ENCODE measurements at regions not wholly inside any gene's neighbourhood (a gene's known extent, or its start where the extent isn't known, plus 50 kb on each side); places are given as distances from the start of the nearest gene placed in this dataset.

DNA sequence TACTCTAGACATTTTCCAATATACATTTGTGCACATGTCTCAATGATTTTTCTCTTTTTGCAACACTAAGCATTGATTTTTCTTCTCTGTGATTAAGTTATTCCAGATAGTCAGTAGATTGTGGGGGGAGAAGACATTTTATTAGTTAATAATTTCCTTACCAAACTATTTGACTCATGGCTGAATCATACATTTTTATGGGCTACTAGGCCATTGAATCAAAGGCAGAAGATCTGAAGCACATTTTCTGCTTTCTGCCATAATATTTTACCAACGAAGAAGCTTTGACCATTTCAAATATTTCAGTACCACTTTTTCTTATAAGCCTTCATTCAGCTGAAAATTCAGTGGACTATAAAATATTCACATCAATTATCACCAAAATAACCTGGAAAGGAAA is 175.6 kb downstream of the IRX2 start:
- DNase-seq (ENCODE audit: low read depth in 2 of 3, low spot score in 2 of 3), result no peak

DNA sequence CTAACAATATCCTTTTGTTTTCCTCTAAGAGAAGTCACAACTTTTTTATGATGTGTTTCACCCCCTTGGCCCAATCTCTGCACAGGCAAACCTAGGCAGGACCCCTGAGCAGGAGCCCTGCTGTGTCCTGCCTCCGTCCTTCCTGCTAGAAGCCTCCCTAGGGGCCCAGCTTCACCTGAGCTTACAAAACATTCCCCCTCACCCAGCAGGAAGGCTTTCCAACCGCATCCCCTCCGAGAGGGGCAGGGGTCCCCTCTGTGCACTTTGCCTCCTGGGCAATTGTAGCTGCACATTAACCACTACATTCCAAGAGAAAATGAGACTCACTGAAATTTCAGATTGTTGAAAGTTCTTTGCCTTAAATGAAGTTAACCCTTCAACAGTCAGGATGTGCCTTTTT is 176.2 kb downstream of the IRX2 start:
- no peak for DNase-seq (ENCODE audit: low read depth in 2 of 3, low spot score in 2 of 3)

DNA sequence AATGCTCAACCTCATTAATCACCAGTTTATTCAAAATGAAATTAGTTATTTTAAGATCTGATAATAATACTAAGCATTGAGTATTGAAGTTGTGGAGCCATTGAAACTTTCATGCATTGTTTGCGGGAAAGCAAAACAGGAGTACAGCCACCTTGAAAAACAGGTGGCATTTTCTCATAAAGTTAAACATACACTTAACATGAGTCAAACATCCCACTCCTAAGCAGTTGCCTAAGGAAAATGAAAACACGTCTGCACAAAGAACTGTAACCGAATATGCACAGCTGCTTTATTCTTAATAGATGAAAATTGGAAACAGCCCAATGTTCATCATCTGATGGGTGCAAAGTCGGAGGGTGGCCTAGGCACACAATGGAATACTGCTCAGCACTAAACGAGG is 177.3 kb downstream of the IRX2 start:
- DNase-seq (ENCODE audit: low read depth in 2 of 3, low spot score in 2 of 3), result no peak

DNA sequence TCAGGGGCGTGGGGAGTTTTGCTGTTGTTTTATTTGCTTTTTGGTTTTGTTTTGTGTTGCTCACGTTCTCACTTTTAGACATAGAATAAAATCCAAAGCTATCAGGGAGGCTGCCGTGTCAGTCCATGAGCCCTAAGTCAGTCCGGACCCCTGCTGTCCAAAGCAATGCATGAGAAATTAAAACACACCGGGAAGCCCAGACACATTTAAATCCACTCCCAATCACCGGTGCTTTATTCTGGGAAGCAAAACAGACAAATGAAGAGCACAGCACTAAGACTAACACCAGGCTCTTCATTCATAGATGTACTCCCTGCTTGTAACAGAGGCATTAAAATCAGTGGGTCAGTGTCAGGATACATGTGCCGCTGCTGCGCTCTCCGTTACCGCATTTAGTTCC is 180.9 kb downstream of the IRX2 start:
- DNase-seq (ENCODE audit: low read depth in 2 of 3, low spot score in 2 of 3), result no peak

DNA sequence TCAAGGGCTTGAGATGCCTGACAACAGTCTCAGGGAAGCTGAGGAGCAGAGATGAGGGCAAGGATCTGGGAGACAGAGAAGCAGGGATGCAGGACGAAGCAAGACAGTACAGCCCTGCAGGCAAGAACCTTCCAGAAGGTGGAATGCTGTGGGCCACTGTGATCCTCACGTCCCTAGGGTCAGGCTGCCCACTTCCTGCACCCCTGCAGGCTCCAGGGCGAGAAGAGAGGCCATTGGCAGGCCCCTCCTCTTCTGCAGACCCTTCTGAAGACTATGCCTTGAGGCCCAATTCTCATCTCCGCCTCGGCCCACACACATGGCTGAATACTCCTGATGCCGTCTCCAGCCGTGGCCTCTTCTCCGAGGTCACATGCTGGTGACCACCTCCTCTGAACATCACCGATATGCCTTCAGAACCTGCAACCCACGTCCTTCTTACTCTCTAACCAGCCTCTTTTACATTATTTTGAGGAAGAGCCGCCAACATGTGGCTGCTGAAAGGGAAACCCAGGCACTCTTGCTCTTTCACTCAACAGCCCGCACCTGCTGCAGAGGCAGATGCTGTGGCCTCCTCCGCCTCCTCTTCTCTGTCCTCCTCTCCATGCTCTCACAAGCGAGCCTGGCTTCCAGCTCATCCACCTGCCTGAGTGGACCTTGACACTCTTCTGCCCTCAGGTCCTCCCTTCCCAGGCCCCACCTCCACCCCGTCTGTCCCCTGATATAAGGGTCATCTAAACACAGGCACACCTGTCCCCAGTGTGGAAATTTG is 181.5 kb downstream of the IRX2 start:
- no peak for DNase-seq (ENCODE audit: low read depth in 2 of 3, low spot score in 2 of 3)

DNA sequence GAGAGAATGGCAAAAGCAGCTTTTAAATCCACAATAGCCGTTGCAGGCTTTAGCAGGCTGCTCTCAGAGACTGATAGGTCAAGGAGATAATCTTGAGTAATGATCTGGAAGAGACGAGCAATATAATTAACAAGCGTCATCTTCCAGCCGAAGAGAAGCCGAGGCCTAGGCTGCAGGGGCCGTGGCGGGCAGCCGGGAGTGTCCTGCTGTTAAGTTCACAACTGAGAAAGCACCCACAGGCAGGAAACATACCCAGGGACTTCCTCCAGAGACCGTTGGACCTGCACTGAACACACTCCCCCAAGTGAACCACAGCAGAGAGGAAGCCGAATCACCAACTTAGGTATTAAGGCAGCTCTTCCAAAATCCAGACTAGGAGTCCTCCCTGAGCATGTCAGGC is 182.3 kb downstream of the IRX2 start:
- DNase-seq (ENCODE audit: low read depth in 2 of 3, low spot score in 2 of 3), result no peak

DNA sequence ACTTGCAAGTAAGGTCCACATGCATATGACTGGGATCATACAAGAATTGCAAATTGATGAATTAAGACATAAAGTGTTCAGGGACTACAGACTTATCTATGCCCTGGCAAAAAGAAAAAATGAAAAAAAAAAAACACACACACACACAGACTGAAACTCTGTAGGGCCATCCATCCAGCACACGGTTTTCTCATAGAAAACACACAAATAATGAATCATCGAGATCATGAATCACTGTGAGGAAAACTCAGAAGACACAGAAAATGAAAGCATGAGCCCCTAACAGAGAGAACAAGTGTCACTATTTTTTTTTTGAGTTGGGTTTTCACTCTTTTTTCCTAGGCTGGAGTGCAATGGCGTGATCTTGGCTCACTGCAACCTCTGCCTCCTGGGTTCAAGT is 185.2 kb downstream of the IRX2 start:
- no peak for DNase-seq (ENCODE audit: low read depth in 2 of 3, low spot score in 2 of 3)

DNA sequence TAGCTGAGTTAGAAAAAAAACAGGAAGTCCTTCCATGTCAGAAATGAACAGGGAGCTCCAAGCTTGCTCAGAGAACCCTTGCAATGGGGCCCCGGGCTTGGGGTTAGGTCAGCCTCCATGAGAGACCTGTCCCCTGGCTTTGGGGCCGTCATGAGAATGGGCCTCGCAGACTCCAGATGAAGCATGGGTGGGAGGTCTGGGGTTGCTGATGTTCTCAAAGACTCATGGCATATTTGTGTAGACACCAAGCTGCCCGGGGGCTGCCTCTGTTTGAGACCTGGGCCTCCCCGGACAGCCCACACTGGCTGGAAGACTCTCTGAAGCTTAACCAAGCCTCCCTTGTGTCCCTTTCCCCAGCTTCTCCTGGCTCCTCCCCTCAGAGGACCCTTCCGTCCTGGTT is 186.3 kb downstream of the IRX2 start:
- DNase-seq (ENCODE audit: low read depth in 2 of 3, low spot score in 2 of 3), result no peak

DNA sequence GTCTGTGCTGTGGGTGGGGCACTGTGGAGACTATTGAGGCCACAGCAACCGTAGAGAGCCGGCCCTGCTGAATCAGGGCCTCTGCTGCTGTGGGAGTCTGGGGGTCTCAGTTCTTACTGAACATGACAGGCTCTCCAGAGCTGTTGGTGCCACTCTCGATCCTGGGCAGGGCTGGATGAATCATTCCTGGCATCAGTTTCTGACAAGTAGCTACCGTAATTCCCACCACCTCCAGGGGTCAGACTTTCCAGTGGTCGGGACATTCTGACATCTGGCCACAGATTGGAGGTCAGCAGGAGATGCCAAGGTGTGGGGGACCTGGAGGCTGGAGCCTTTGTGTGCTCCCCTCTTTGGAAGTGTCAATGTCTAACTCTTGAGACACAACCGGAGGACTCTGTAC is 188.4 kb downstream of the IRX2 start:
- no peak for DNase-seq (ENCODE audit: low read depth in 2 of 3, low spot score in 2 of 3)

DNA sequence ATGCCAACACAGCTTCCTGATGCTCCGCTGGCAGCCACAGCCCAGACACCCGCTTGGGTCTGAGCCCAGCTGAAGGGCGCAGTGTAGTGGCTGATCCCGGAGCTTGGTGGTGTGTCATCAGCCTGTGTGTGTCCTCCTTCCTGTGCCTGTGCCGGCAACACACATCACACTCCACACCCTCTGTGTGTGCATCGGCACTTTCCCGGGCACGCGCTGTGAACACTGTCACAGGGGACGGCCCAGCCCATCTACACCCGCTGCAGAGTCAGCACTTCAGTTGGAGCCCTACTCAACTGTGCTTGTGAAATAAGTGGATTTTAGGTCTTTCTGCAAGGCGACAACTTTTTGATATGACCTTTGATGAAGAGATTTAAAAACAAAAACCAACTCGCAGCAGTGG is 189.4 kb downstream of the IRX2 start:
- no peak for DNase-seq (ENCODE audit: low read depth in 2 of 3, low spot score in 2 of 3)

DNA sequence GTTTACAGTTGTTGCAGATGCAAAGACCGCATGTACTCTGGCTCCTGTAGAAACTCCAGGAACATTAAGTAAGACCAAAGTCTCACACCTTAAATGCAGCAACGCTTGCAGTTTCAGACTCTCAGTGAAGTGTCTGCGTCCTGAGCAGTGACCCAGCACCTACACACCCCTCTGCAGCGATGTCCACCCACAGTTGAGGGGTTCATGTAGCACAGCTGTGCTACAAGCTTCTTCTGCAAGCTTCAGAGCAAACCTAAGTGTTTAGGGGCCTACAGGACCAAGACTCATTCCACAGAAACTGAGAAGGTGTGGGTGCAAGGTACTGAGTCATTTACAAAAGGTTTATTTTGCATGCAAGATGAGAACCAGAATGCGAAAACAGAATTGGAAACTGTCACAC is 191.0 kb downstream of the IRX2 start:
- no peak for DNase-seq (ENCODE audit: low read depth in 2 of 3, low spot score in 2 of 3)

DNA sequence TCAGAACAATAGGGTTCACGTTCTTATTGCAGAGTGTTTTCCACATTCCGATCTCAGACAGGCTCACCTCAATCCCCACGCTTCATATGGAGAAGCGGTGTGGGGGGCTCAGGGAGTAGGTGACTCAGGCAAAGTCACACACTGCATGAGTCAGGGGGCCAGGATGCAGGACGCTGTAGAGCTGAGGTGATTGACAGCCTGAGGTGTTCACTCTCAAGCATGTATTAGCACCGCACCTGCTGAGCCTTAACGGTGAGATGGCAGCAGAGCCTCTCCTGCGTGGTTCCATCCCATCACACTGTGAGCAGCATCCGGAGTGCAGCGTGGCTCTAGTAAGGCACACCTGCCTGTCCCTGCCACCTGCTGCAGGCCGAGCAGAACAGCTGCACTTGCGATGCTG is 194.0 kb downstream of the IRX2 start:
- no peak for DNase-seq (ENCODE audit: low read depth in 2 of 3, low spot score in 2 of 3)

DNA sequence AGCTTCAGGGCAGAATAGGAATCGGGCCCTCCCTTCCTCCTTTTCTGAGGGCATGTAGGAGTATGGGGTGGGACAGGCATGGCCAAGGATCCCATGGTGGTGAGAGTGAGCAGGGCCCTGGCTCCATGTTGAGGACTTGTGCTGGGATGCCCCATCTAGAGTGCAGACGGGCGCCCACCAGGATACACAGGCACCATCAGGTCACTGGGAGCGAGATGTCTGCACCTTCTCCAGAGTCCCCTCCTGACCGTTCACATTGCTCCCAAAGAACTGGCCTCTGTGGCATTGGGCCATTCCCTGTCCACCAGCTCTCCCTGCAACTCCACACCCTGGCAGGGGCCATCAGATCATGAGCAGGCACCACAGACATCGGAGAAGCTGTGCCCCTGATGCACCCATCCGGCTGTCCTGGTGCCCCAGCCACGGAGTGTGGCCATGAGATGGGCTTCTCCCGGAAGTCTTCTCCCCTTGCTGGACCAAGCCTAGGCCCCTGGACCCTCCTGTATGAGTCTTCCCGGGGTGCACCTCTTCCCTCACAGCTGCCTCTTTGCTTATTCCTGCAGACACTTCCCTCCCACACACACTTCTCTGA is 195.0 kb downstream of the IRX2 start:
- DNase-seq (ENCODE audit: low read depth in 2 of 3, low spot score in 2 of 3), result no peak

DNA sequence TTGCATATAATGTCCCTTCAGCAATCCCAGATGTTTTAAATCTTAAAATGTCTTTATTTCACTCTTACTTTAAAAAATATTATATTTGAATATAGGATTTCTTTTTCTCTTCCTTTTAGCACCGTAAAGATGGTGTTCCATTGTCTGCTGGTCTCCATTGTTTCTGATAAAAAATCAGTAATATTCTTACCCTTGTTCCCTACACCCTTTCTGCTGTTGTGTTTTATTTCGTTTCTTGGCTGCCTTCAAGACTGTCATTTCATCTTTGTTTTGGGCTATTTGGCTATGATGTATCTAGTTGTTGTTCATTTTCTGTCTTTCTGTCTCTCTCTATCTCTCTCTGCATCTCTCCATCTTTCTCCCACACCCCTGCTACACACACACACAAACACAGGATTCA is 197.9 kb downstream of the IRX2 start:
- DNase-seq (ENCODE audit: low read depth in 2 of 3, low spot score in 2 of 3), result no peak

DNA sequence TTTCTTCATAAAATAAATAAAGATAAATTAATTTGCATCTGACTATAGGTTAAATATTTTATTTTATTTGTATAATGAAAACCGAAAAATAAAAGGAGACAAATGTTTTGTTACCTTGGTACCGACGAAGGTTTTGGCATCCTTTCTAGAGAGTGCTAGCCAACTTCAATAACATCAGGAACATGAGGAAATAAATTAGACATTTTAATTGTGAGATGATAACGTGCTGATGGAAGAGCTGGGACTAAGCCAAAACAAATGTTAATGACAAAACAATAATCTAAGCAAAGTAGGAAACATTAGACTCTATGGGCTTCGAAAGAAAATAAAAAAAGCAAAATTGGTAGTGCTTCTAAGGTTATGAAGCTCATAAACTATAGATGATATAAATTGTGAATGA is 201.0 kb downstream of the IRX2 start:
- no peak for DNase-seq (ENCODE audit: low read depth in 2 of 3, low spot score in 2 of 3)

DNA sequence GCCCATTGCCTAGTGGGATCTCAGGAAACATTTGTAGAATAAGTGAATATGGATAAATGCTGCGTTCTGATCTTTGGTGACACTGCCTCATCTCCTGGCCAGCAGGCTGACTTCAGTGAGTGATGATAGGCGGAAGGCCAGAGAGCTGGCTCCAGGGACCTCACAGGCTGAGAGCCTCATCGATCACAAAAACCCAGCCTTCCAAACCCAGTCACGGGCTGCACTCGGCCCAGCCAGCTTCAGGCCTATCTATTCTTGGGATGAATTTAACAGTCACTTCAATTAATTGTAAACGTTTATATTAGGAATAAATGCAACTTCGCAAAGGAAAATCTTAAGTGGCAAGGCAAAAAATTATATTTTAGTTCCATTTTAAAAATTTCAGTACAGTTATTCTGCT is 201.6 kb downstream of the IRX2 start:
- no peak for DNase-seq (ENCODE audit: low read depth in 2 of 3, low spot score in 2 of 3)

DNA sequence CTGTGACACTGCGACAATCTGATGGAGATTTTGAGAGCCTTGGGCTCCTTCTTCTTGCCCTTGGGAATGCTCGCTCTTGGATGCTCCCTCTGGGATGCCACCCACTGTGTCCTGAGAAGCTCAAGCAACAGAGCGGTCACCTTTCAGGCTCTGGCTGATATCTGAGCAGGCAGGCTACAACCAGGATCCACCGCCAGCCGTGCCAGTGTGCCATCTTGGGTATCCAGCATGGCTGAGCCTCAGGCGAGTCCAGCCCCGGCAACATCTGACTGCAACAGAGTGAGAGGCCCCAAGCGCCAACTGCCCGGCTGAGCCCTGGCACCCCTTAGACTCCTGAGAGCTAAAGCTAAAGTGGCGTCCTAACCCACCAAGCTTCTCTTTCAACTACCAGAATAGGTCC is 202.1 kb downstream of the IRX2 start:
- no peak for DNase-seq (ENCODE audit: low read depth in 2 of 3, low spot score in 2 of 3)

DNA sequence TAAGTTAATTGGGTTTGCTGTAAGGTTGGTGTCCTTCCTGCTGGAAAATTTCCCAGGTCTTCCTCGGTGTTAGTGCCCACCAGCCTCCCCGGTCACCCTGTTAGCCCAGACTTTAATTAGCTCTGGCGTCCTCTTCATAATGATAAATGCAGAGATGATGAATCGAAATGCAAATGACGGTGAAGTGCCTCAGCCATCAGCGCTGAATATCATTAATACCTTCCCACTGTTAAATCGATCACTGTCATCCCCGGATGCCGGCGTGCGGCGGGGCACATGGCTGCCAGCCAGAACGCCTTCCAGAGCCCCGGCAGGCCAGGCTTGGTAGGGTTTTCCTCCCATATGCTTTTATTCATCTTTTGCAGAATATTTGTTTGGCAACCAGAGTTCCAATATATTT is 204.5 kb downstream of the IRX2 start:
- no peak for DNase-seq (ENCODE audit: low read depth in 2 of 3, low spot score in 2 of 3)

DNA sequence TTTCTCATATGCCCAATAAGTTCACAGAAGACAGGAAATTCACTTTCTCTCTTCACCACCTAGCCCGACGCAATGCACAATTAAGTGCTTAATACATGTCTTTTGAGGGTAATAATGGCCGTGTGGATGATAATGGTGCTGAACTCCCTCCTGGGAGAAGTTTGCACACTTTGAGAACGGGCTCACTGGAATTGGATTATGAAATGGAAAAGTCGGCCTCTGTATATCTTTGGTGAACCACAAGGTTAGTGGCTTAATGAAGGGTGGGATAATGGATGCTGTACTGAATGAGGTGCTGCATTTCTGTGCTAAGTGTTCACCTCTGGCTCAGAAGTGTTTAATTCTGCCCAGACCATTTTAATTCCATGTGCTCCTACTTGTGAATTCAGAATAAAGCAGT is 207.5 kb downstream of the IRX2 start:
- no peak for DNase-seq (ENCODE audit: low read depth in 2 of 3, low spot score in 2 of 3)

DNA sequence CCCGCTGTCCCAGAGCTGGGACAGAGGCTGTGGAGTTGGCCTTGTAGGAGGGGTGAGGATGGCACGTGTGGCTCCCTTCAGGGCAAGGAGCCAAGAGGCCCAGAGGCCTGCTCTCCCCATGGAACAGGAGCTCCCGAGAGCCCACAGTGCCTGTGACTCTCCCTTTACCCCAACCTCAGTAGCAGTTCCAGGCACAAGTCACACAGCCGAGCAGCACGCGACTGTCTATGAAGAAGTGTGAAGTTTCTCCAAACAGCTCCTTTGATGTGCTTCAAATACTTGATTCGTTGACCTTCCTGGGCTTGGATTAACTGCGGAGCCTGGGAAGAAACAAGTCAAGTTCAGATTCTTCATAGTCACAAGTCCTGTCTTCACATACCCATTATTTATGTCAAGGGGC is 208.7 kb downstream of the IRX2 start:
- no peak for DNase-seq (ENCODE audit: low read depth in 2 of 3, low spot score in 2 of 3)

DNA sequence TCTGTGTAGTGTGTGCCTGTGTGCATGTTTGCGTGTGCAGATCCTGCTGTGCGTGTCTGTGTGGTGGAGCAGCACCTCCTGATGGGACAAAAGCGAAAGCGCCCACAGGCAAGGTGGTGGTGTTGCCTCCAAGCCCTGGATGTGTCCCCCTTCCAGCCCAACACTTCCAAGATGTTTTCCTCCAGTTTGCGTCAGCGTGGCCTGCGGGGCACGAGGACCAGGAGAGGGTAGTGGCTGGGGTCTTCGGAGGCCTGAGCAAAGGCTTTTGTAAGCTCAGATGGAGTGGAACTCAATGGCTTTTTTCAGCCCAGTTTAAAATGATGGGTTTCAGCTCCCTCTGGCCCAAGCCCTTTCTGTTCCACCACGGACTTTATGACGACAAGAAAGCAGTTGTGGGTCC is 209.5 kb downstream of the IRX2 start:
- DNase-seq (ENCODE audit: low read depth in 2 of 3, low spot score in 2 of 3), result no peak

DNA sequence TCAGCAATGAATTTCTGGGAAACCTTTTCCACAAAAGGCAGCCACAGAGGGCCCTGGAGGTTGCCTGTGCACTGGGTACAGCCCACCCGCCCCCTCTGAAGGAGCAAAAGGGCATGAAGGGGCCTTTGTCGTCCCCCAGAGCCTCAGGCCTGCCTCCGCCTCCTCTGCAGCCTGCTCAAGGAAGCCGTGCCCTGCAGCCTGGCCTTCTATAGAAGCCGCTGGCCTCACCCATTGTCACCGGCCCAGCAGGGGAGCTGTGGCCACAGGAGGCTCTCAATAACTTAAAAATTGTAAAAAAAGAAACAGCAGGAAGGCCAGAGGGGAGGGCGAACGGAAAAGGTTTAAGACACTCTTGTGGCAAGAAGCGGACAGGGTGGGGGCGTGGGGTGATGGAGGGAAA is 213.3 kb downstream of the IRX2 start:
- no peak for DNase-seq (ENCODE audit: low read depth in 2 of 3, low spot score in 2 of 3)
